ENCODE measurements at regions not wholly inside any gene's neighbourhood (a gene's known extent, or its start where the extent isn't known, plus 50 kb on each side); places are given as distances from the start of the nearest gene placed in this dataset.
"Not testable (repeated sequence)": the region's sequence is repeated elsewhere in the genome, so short reads cannot be mapped to it uniquely, and the experiment has no call there.

GRCh38 chr18:47728921-47729320 is 201.5 kb downstream of the SMAD2 start:
- no peak for DNase-seq (ENCODE audit: low spot score)

GRCh38 chr18:47727409-47727808 is 203.1 kb downstream of the SMAD2 start:
- no peak for DNase-seq (ENCODE audit: low spot score)

- no peak for DNase-seq (ENCODE audit: low spot score)
Measured at GRCh38 chr18:47726550-47726949, 203.9 kb downstream of the SMAD2 start.

GRCh38 chr18:47725656-47726055 is 204.8 kb downstream of the SMAD2 start:
- DNase-seq (ENCODE audit: low spot score): no peak

GRCh38 chr18:47724186-47724975 is 206.1 kb downstream of the SMAD2 start:
- no peak for DNase-seq (ENCODE audit: low spot score)

GRCh38 chr18:47721876-47722275 is 208.6 kb downstream of the SMAD2 start:
- no peak for DNase-seq (ENCODE audit: low spot score)

- DNase-seq (ENCODE audit: low spot score): no peak
Measured at GRCh38 chr18:47720741-47721140, 209.7 kb downstream of the SMAD2 start.

- DNase-seq (ENCODE audit: low spot score): no peak
Measured at GRCh38 chr18:47719096-47719780, 211.2 kb downstream of the SMAD2 start.

- no peak for DNase-seq (ENCODE audit: low spot score)
Measured at GRCh38 chr18:47718646-47719045, 211.8 kb downstream of the SMAD2 start.

GRCh38 chr18:47717257-47717656 is 213.2 kb downstream of the SMAD2 start:
- DNase-seq (ENCODE audit: low spot score): no peak

GRCh38 chr18:47716632-47717185 is 213.8 kb downstream of the SMAD2 start:
- DNase-seq (ENCODE audit: low spot score): no peak

- DNase-seq (ENCODE audit: low spot score): no peak
Measured at GRCh38 chr18:47710451-47710850, 220.0 kb downstream of the SMAD2 start.

- no peak for DNase-seq (ENCODE audit: low spot score)
Measured at GRCh38 chr18:47709556-47709955, 220.9 kb downstream of the SMAD2 start.

GRCh38 chr18:47708206-47708605 is 222.3 kb downstream of the SMAD2 start:
- no peak for DNase-seq (ENCODE audit: low spot score)

- no peak for DNase-seq (ENCODE audit: low spot score)
Measured at GRCh38 chr18:47701134-47701533, 229.3 kb downstream of the SMAD2 start.

GRCh38 chr18:47696870-47697269 is 233.6 kb downstream of the SMAD2 start:
- DNase-seq (ENCODE audit: low spot score): no peak

GRCh38 chr18:47691611-47692010 is 238.8 kb downstream of the SMAD2 start:
- DNase-seq (ENCODE audit: low spot score): no peak

- DNase-seq (ENCODE audit: low spot score): not testable (repeated sequence)
Measured at GRCh38 chr18:47690778-47691177, 239.7 kb downstream of the SMAD2 start.

GRCh38 chr18:47689371-47689770 is 241.1 kb downstream of the SMAD2 start:
- no peak for DNase-seq (ENCODE audit: low spot score)

- no peak for DNase-seq (ENCODE audit: low spot score)
Measured at GRCh38 chr18:47686806-47687205, 243.7 kb downstream of the SMAD2 start.

GRCh38 chr18:47683774-47684173 is 246.7 kb downstream of the SMAD2 start:
- DNase-seq (ENCODE audit: low spot score): no peak

GRCh38 chr18:47682876-47683275 is 247.6 kb downstream of the SMAD2 start:
- no peak for DNase-seq (ENCODE audit: low spot score)

GRCh38 chr18:47680488-47680887 is 250.0 kb downstream of the SMAD2 start:
- no peak for DNase-seq (ENCODE audit: low spot score)
